IMR-90 (cell line): ENCODE measurements at regions not wholly inside any gene's neighbourhood (a gene's known extent, or its start where the extent isn't known, plus 50 kb on each side); places are given as distances from the start of the nearest gene placed in this dataset.

Experiments
- ATAC-seq: fragments of 200-7000 bp; cut with Tn5 transposase; 2 replicates; pipeline ENCODE4 v1.9.1; 2020; ENCODE audit warnings: low read depth, mild to moderate bottlenecking, moderate library complexity
- BruUV-seq: library from RNA; stranded (reverse); fragments of 400-500 nt; replicated peaks from 2 replicates; lab custom pipeline; 2021; lab: Mats Ljungman, UMichigan
- CTCF ChIA-PET: fragments of 300-600 bp; formaldehyde crosslinking; extraction: SDS; loops from one replicate; lab custom pipeline; 2021; ENCODE audit warnings: antibody characterized with exemption; lab: Yijun Ruan, JAX
- POLR2A ChIA-PET: fragments of 300-600 bp; sonication (Branson Sonifier 250); formaldehyde crosslinking; loops from one replicate; lab custom pipeline; 2022; ENCODE audit warnings: antibody characterized with exemption; ENCODE audit not compliant: unreplicated experiment; lab: Charles Lee
- DNase-seq: peaks from one replicate; pipeline ENCODE4 v3.0.0; 2013
- H2AFZ ChIP-seq: replicated peaks from 2 replicates; pipeline ENCODE3; 2013; ENCODE audit warnings: low read length, mild to moderate bottlenecking; ENCODE audit not compliant: poor library complexity
- H2AK5ac ChIP-seq: 2 replicates; pipeline ENCODE4 v1.6.1; 2013; ENCODE audit warnings: low read depth, low read length, inconsistent platforms
- H2AK9ac ChIP-seq: replicated peaks from 2 replicates; pipeline ENCODE3; 2013; ENCODE audit warnings: mild to moderate bottlenecking, low read depth, low read length, moderate library complexity; ENCODE audit not compliant: poor library complexity
- H2BK120ac ChIP-seq: 2 replicates; pipeline ENCODE4 v1.6.1; 2013; ENCODE audit warnings: low read depth, low read length, inconsistent platforms
- H2BK15ac ChIP-seq: 3 replicates; pipeline ENCODE4 v1.6.1; 2013; ENCODE audit warnings: low read depth, low read length, inconsistent platforms
- H2BK20ac ChIP-seq: 2 replicates; pipeline ENCODE4 v1.6.1; 2013; ENCODE audit warnings: low read depth, mild to moderate bottlenecking, inconsistent platforms, low read length, moderate library complexity
- H2BK5ac ChIP-seq: 2 replicates; pipeline ENCODE4 v1.6.1; 2013; ENCODE audit warnings: mild to moderate bottlenecking, low read depth, low read length, inconsistent platforms; ENCODE audit not compliant: poor library complexity, severe bottlenecking
- H3K14ac ChIP-seq: replicated peaks from 2 replicates; pipeline ENCODE4 v1.6.1; 2013; ENCODE audit warnings: low read depth, low read length, inconsistent platforms
- H3K18ac ChIP-seq: 2 replicates; pipeline ENCODE4 v1.6.1; 2013; ENCODE audit warnings: low read depth, low read length, control low read depth
- H3K23ac ChIP-seq: 2 replicates; pipeline ENCODE4 v1.6.1; 2013; ENCODE audit warnings: low read depth, low read length, inconsistent platforms
- H3K27ac ChIP-seq: 2 replicates; pipeline ENCODE4 v1.5.1; 2013; ENCODE audit warnings: mild to moderate bottlenecking, control low read depth, low read length; ENCODE audit not compliant: insufficient read depth
- H3K27me3 ChIP-seq: 2 replicates; pipeline ENCODE4 v1.6.1; 2013; ENCODE audit warnings: low read length; ENCODE audit not compliant: control insufficient read depth, insufficient read depth
- H3K36me3 ChIP-seq: 2 replicates; pipeline ENCODE4 v1.6.1; 2013; ENCODE audit warnings: low read length, mixed read lengths; ENCODE audit not compliant: control insufficient read depth, insufficient read depth
- H3K4ac ChIP-seq: 2 replicates; pipeline ENCODE4 v1.6.1; 2013; ENCODE audit warnings: low read depth, low read length, inconsistent platforms
- H3K4me1 ChIP-seq: 2 replicates; pipeline ENCODE4 v1.6.1; 2013; ENCODE audit warnings: low read length, mixed read lengths; ENCODE audit not compliant: control insufficient read depth, insufficient read depth
- H3K4me2 ChIP-seq: 2 replicates; pipeline ENCODE4 v1.6.1; 2013; ENCODE audit warnings: low read depth, mild to moderate bottlenecking, control low read depth, low read length, moderate library complexity
- H3K4me3 ChIP-seq: 2 replicates; pipeline ENCODE4 v1.5.1; 2013; ENCODE audit warnings: low read depth, mild to moderate bottlenecking, control low read depth, low read length, moderate library complexity; ENCODE audit not compliant: insufficient read depth
- H3K56ac ChIP-seq: 2 replicates; pipeline ENCODE4 v1.6.1; 2013; ENCODE audit warnings: low read length, inconsistent platforms; ENCODE audit not compliant: insufficient read depth; ENCODE audit errors: extremely low read depth
- H3K79me1 ChIP-seq, 2 experiments: 2 replicates each; pipeline ENCODE4 v1.6.1; 2013; ENCODE audit warnings: low read length in 2 of 2, inconsistent platforms in 1 of 2, low read depth in 1 of 2
- H3K9ac ChIP-seq: 2 replicates; pipeline ENCODE4 v1.6.1; 2013; ENCODE audit warnings: low read depth, low read length, control low read depth
- H3K9me1 ChIP-seq: 2 replicates; pipeline ENCODE4 v1.6.1; 2013; ENCODE audit warnings: low read length, inconsistent platforms; ENCODE audit not compliant: insufficient read depth
- H3K9me3 ChIP-seq: 2 replicates; pipeline ENCODE4 v1.6.1; 2013; ENCODE audit warnings: low read length; ENCODE audit not compliant: control insufficient read depth, insufficient read depth
- H4K20me1 ChIP-seq: 2 replicates; pipeline ENCODE4 v1.6.1; 2013; ENCODE audit warnings: low read length, inconsistent platforms; ENCODE audit not compliant: insufficient read depth
- H4K5ac ChIP-seq: 2 replicates; pipeline ENCODE4 v1.6.1; 2013; ENCODE audit warnings: mild to moderate bottlenecking, low read depth, low read length, control low read depth
- H4K8ac ChIP-seq, 2 experiments: 2 replicates each; pipeline ENCODE4 v1.6.1; 2013; ENCODE audit warnings: low read depth in 2 of 2, low read length in 2 of 2, control low read depth in 1 of 2, inconsistent platforms in 1 of 2
- H4K91ac ChIP-seq: 2 replicates; pipeline ENCODE4 v1.6.1; 2013; ENCODE audit warnings: low read depth, low read length, inconsistent platforms; ENCODE audit not compliant: insufficient read depth
- BHLHE40 ChIP-seq: fragments of 150-350 bp; IDR thresholded peaks from 2 replicates; pipeline ENCODE4 v1.6.1; 2016; ENCODE audit warnings: mild to moderate bottlenecking, low read depth, low read length
- CEBPB ChIP-seq: IDR thresholded peaks from 2 replicates; pipeline ENCODE4 v1.6.1; 2012; ENCODE audit warnings: low read depth, low read length, improper control_type of control experiment
- CHD1 ChIP-seq: IDR thresholded peaks from 2 replicates; pipeline ENCODE4 v1.6.1; 2012; ENCODE audit warnings: low read depth, low read length, improper control_type of control experiment
- ELK1 ChIP-seq: fragments of 150-350 bp; IDR thresholded peaks from 2 replicates; pipeline ENCODE4 v1.6.1; 2016; ENCODE audit warnings: low read depth, mild to moderate bottlenecking, low read length, moderate library complexity, borderline replicate concordance
- FOS ChIP-seq: fragments of 150-350 bp; IDR thresholded peaks from 2 replicates; pipeline ENCODE4 v1.6.1; 2016; ENCODE audit warnings: low read depth, low read length
- MAFK ChIP-seq: IDR thresholded peaks from 2 replicates; pipeline ENCODE4 v1.6.1; 2012; ENCODE audit warnings: low read depth, low read length, improper control_type of control experiment
- MAZ ChIP-seq: IDR thresholded peaks from 2 replicates; pipeline ENCODE4 v1.6.1; 2012; ENCODE audit warnings: low read depth, mild to moderate bottlenecking, low read length, improper control_type of control experiment, moderate library complexity, borderline replicate concordance
- MXI1 ChIP-seq: IDR thresholded peaks from 2 replicates; pipeline ENCODE4 v1.6.1; 2012; ENCODE audit warnings: low read depth, mild to moderate bottlenecking, low read length, moderate library complexity, borderline replicate concordance
- NFE2L2 ChIP-seq: fragments of 150-350 bp; IDR thresholded peaks from 2 replicates; pipeline ENCODE4 v1.6.1; 2016; ENCODE audit warnings: low read depth, mild to moderate bottlenecking, low read length
- POLR2A ChIP-seq: IDR thresholded peaks from 2 replicates; pipeline ENCODE4 v1.6.1; 2012; ENCODE audit warnings: mild to moderate bottlenecking, low read depth, low read length
- RAD21 ChIP-seq: IDR thresholded peaks from 2 replicates; pipeline ENCODE4 v1.6.1; 2012; ENCODE audit warnings: low read length, improper control_type of control experiment
- RCOR1 ChIP-seq: IDR thresholded peaks from 2 replicates; pipeline ENCODE4 v1.6.1; 2012; ENCODE audit warnings: mild to moderate bottlenecking, low read length, improper control_type of control experiment; ENCODE audit not compliant: insufficient replicate concordance
- RFX5 ChIP-seq: IDR thresholded peaks from 2 replicates; pipeline ENCODE4 v1.8.0; 2012; ENCODE audit warnings: low read depth, mild to moderate bottlenecking, low read length, moderate library complexity
- SMC3 ChIP-seq: fragments of 150-350 bp; IDR thresholded peaks from 2 replicates; pipeline ENCODE4 v1.6.1; 2016; ENCODE audit warnings: low read depth, mild to moderate bottlenecking, antibody characterized with exemption, low read length, moderate library complexity
- USF2 ChIP-seq: fragments of 150-350 bp; IDR thresholded peaks from 2 replicates; pipeline ENCODE4 v1.6.1; 2017; ENCODE audit warnings: mild to moderate bottlenecking, antibody characterized with exemption, low read length, low read depth
- dilution Hi-C: fragments of 300-500 bp; cut with HindIII; formaldehyde crosslinking; loops from one replicate; pipeline ENCODE4 v1.14.3; 2018; ENCODE audit warnings: low sequenced_read_pairs; ENCODE audit not compliant: unreplicated experiment
- in situ Hi-C: fragments of 300-500 bp; cut with MboI; formaldehyde crosslinking; loops from 3 replicates; pipeline ENCODE4 v1.14.3; 2019; ENCODE audit warnings: low sequenced_read_pairs, inconsistent platforms, mixed read lengths
- intact Hi-C: fragments of 100-400 bp; cut with micrococcal nuclease; formaldehyde crosslinking; loops from 2 replicates; pipeline ENCODE4 v1.10.0; 2022
- TF ChIP-seq, protein P1 (sequence below): conservative IDR thresholded peaks from 2 replicates; pipeline ENCODE4 v1.5.1; 2012; ENCODE audit warnings: mild to moderate bottlenecking, low read depth, low read length, improper control_type of control experiment

GRCh38 chr3:5321666-5322340 is 134.3 kb downstream of the EDEM1 start:
- H3K27me3 ChIP-seq = no peaks in the 10 kb centered on the region
- ChIA-PET POLR2A (interaction anchor here (0.6 kb wide), 1 partner anchor 861 kb away, joined by 5 read pairs; no protein-coding TSS in a partner anchor), CTCF (interaction anchor here (0.6 kb wide), 1 partner anchor 104 kb away, joined by 3 read pairs; no protein-coding TSS in a partner anchor)
- H3K79me1 ChIP-seq = no peaks in the 10 kb centered on the region
- H3K56ac ChIP-seq = no peak overlapping the region
- no peaks in the 10 kb centered on the region for H3K4me1 ChIP-seq
- H4K20me1 ChIP-seq = no peaks in the 10 kb centered on the region
- H3K14ac ChIP-seq = no peak overlapping the region
- no peak overlapping the region for H3K9ac ChIP-seq
- H3K9me3 ChIP-seq = no peaks in the 10 kb centered on the region
- no peak overlapping the region for H4K8ac ChIP-seq
- no peak overlapping the region for H3K4ac ChIP-seq
- H2AFZ ChIP-seq = no peak overlapping the region
- ATAC-seq (no peak), DNase-seq (no peak)
- no peak overlapping the region for H2BK5ac ChIP-seq
- no peak overlapping the region for H3K18ac ChIP-seq
- H3K4me2 ChIP-seq = no peak overlapping the region
- no peak overlapping the region for H3K23ac ChIP-seq
- no peaks in the 10 kb centered on the region for H3K36me3 ChIP-seq
- no peak overlapping the region for H2BK15ac ChIP-seq
- no peak overlapping the region for H3K4me3 ChIP-seq
- no peak overlapping the region for H2BK120ac ChIP-seq
- no peaks in the 10 kb centered on the region for H3K9me1 ChIP-seq
- dilution Hi-C loops (no loop called here), in situ Hi-C loops (no loop called here), intact Hi-C loops (no loop called here)
- H2AK5ac ChIP-seq = no peak overlapping the region
- BruUV-seq = no TSS peak
- H4K91ac ChIP-seq = no peak overlapping the region
- H2AK9ac ChIP-seq = no peak overlapping the region
- no peak overlapping the region for H4K5ac ChIP-seq
- no peak overlapping the region for H3K27ac ChIP-seq
- TF ChIP-seq BHLHE40 (no peak), CHD1 (no peak), FOS (no peak), RCOR1 (no peak), MAZ (no peak), MXI1 (no peak), MAFK (no peak), USF2 (no peak), NFE2L2 (no peak), RAD21 (no peak), RFX5 (no peak), SMC3 (no peak), CEBPB (no peak), POLR2A (no peak), ELK1 (no peak)
- TF ChIP-seq, protein P1, sequence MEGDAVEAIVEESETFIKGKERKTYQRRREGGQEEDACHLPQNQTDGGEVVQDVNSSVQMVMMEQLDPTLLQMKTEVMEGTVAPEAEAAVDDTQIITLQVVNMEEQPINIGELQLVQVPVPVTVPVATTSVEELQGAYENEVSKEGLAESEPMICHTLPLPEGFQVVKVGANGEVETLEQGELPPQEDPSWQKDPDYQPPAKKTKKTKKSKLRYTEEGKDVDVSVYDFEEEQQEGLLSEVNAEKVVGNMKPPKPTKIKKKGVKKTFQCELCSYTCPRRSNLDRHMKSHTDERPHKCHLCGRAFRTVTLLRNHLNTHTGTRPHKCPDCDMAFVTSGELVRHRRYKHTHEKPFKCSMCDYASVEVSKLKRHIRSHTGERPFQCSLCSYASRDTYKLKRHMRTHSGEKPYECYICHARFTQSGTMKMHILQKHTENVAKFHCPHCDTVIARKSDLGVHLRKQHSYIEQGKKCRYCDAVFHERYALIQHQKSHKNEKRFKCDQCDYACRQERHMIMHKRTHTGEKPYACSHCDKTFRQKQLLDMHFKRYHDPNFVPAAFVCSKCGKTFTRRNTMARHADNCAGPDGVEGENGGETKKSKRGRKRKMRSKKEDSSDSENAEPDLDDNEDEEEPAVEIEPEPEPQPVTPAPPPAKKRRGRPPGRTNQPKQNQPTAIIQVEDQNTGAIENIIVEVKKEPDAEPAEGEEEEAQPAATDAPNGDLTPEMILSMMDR = no peak
- H2BK20ac ChIP-seq = no peak overlapping the region
